GM13976 (cell line): ENCODE measurements at regions not wholly inside any gene's neighbourhood (a gene's known extent, or its start where the extent isn't known, plus 50 kb on each side); places are given as distances from the start of the nearest gene placed in this dataset.

Source experiments
- DNase-seq: peaks from one replicate; pipeline ENCODE4 v3.0.0; 2012; ENCODE audit warnings: low spot score
- in situ Hi-C: fragments of 300-500 bp; cut with MboI; formaldehyde crosslinking; loops from one replicate; pipeline ENCODE4 v1.12.0; 2022; ENCODE audit warnings: low sequenced_read_pairs, mixed read lengths, inconsistent platforms; ENCODE audit not compliant: unreplicated experiment
- TF ChIP-seq, protein P1 (sequence below): IDR thresholded peaks from 2 replicates; pipeline ENCODE4 v1.5.1; 2012; ENCODE audit warnings: borderline replicate concordance, mild to moderate bottlenecking; ENCODE audit not compliant: insufficient read depth; ENCODE audit errors: extremely low read depth, missing control alignments, control extremely low read depth

- in situ Hi-C loops: no loop called here
- no peak for DNase-seq
- TF ChIP-seq, protein P1, sequence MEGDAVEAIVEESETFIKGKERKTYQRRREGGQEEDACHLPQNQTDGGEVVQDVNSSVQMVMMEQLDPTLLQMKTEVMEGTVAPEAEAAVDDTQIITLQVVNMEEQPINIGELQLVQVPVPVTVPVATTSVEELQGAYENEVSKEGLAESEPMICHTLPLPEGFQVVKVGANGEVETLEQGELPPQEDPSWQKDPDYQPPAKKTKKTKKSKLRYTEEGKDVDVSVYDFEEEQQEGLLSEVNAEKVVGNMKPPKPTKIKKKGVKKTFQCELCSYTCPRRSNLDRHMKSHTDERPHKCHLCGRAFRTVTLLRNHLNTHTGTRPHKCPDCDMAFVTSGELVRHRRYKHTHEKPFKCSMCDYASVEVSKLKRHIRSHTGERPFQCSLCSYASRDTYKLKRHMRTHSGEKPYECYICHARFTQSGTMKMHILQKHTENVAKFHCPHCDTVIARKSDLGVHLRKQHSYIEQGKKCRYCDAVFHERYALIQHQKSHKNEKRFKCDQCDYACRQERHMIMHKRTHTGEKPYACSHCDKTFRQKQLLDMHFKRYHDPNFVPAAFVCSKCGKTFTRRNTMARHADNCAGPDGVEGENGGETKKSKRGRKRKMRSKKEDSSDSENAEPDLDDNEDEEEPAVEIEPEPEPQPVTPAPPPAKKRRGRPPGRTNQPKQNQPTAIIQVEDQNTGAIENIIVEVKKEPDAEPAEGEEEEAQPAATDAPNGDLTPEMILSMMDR: no peak
Measured at GRCh38 chr2:226508683-226509082, 290.9 kb downstream of the IRS1 start.

DNA sequence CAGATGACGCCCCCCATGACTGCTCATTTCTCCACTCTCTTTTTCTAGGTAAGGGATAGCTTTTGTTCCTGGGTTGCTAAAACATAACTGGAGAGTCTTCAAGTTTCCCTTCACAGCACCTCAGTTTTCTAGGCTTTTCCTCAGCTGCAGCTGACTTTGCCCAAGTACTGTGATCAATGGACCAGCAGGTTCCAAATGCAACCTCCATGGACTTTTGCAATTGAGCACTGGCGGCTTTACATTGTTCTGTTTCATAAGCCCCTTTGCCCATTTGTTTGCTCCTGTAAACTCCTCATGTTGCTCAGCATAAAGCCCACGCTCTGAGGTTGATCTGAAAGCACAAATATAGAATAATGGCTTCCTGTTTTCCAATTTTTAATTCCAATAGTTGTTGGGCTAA lies 291.6 kb downstream of the IRS1 start:
- in situ Hi-C loops: no loop called here
- TF ChIP-seq, protein P1: no peak
- DNase-seq: no peak

DNA sequence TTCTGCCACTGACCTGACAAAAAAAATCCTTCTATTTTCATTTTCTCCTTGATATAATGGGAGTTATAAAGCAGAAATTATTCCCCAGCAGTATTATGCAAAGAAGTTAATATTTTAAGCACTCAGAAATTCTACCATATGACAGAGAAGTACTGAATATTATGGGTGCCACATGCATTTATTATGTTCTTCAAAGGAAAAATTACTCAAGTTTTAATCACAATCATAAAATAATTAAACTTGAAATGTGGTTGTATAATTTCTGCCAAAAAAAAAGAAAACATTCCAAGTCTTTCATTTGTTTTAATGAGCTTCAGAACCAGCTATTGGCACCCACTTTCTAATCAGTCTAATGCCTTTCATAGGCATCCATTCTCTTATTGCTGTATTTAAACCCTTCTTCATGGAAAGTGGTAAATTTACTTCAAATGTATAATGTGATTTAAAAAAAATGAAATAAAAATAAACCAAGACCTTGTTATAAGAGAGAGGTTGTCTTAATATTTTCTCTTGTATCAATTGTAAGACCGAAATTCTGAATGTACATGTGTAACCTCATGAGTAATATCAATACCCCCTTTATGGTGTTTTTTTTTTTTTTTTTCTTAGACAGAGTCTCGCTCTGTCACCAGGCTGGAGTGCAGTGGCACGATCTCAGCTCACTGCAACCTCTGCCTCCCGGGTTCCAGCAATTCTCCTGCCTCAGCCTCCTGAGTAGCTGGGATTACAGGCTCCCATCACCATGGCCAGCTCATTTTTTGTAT lies 302.3 kb downstream of the IRS1 start:
- TF ChIP-seq, protein P1: no peak
- in situ Hi-C loops: no loop called here

GRCh38 chr2:226496273-226496550 lies 303.4 kb downstream of the IRS1 start:
- no peak for DNase-seq
- TF ChIP-seq, protein P1: no peak
- in situ Hi-C loops: no loop called here

More for the DNA sequence above, 302.3 kb downstream of the IRS1 start:
- DNase-seq: no peak

- TF ChIP-seq, protein P1: no peak
- no peak for DNase-seq
- in situ Hi-C loops: no loop called here
Measured at GRCh38 chr2:226495466-226496272, 304.0 kb downstream of the IRS1 start.

- TF ChIP-seq, protein P1: no peak
- no peak for DNase-seq
- in situ Hi-C loops: no loop called here
Measured at GRCh38 chr2:226491112-226491511, 308.5 kb downstream of the IRS1 start.
